A549 (cell line): ENCODE measurements at regions not wholly inside any gene's neighbourhood (a gene's known extent, or its start where the extent isn't known, plus 50 kb on each side); places are given as distances from the start of the nearest gene placed in this dataset.

Source experiments
- CBX8 ChIP-seq: fragments of 200-600 bp; sonication (generic); IDR thresholded peaks from 2 replicates; pipeline ENCODE4 v1.6.1; 2016
- CHD2 ChIP-seq: fragments of 150-350 bp; IDR thresholded peaks from 2 replicates; pipeline ENCODE4 v1.6.1; 2014; ENCODE audit warnings: low read length; ENCODE audit not compliant: partially characterized antibody
- CTCF ChIP-seq: fragments of >200 bp; sonication (Bioruptor Twin); formaldehyde crosslinking; IDR thresholded peaks from 3 replicates; pipeline ENCODE4 v1.5.1; 2016
- MAX ChIP-seq: IDR thresholded peaks from 2 replicates; pipeline ENCODE4 v1.6.1; 2012
- MAZ ChIP-seq: fragments of 150-350 bp; IDR thresholded peaks from 2 replicates; pipeline ENCODE4 v1.6.1; 2014; ENCODE audit warnings: antibody characterized with exemption, low read depth, low read length, borderline replicate concordance
- NR3C1 ChIP-seq: fragments of >200 bp; sonication (Bioruptor Twin); formaldehyde crosslinking; IDR thresholded peaks from 3 replicates; pipeline ENCODE4 v1.6.1; 2017
- POLR2A ChIP-seq: IDR thresholded peaks from 2 replicates; pipeline ENCODE4 v1.6.1; 2012; ENCODE audit warnings: mild to moderate bottlenecking, low read length
- REST ChIP-seq: fragments of 200-600 bp; sonication (generic); IDR thresholded peaks from 2 replicates; pipeline ENCODE4 v1.6.1; 2016; ENCODE audit warnings: antibody characterized with exemption, mild to moderate bottlenecking, moderate library complexity
- ZFP36 ChIP-seq: fragments of 450-650 bp; IDR thresholded peaks from 2 replicates; pipeline ENCODE4 v1.6.1; 2014; ENCODE audit warnings: borderline replicate concordance; ENCODE audit not compliant: partially characterized antibody

- TF ChIP-seq CTCF = no peak
- TF ChIP-seq MAX = no peak
- no peak for TF ChIP-seq NR3C1
- TF ChIP-seq REST = no peak
- TF ChIP-seq CHD2 = no peak
- no peak for TF ChIP-seq POLR2A
- no peak for TF ChIP-seq CBX8
- no peak for TF ChIP-seq MAZ
- TF ChIP-seq ZFP36 = no peak
These were observed 416.8 kb upstream of the DSEL start for GRCh38 chr18:67933271-67933670.
